Brain microvascular endothelial cell (primary cell): ENCODE measurements at regions not wholly inside any gene's neighbourhood (a gene's known extent, or its start where the extent isn't known, plus 50 kb on each side); places are given as distances from the start of the nearest gene placed in this dataset.

Experiments
- DNase-seq: peaks from one replicate; pipeline ENCODE4 v3.0.0-alpha.2; 2020
- H3K27ac ChIP-seq: fragments of 250-450 bp; sonication (Bioruptor Pico); 2 replicates; pipeline ENCODE4 v1.5.1; 2020; ENCODE audit warnings: mild to moderate bottlenecking, moderate library complexity
- H3K27me3 ChIP-seq: fragments of 250-450 bp; sonication (Bioruptor Pico); replicated peaks from 2 replicates; pipeline ENCODE4 v1.5.1; 2020; ENCODE audit warnings: mild to moderate bottlenecking
- H3K36me3 ChIP-seq: fragments of 250-450 bp; sonication (Bioruptor Pico); replicated peaks from 2 replicates; pipeline ENCODE4 v1.5.1; 2020; ENCODE audit warnings: mild to moderate bottlenecking
- H3K4me3 ChIP-seq: 2 replicates; pipeline ENCODE4 v1.5.1; 2011; ENCODE audit warnings: low read depth, mild to moderate bottlenecking, control low read depth, low read length, moderate library complexity
- in situ Hi-C: cut with HindIII; loops from 2 replicates; pipeline ENCODE4 v1.10.0; 2017; ENCODE audit warnings: low sequenced_read_pairs, low pct_ligation_motif_present
- TF ChIP-seq, protein P1 (sequence below): IDR thresholded peaks from 2 replicates; pipeline ENCODE4 v1.5.1; 2011; ENCODE audit warnings: low read depth, mild to moderate bottlenecking, moderate library complexity, low read length, control low read depth, inconsistent platforms; ENCODE audit errors: missing control alignments

DNA sequence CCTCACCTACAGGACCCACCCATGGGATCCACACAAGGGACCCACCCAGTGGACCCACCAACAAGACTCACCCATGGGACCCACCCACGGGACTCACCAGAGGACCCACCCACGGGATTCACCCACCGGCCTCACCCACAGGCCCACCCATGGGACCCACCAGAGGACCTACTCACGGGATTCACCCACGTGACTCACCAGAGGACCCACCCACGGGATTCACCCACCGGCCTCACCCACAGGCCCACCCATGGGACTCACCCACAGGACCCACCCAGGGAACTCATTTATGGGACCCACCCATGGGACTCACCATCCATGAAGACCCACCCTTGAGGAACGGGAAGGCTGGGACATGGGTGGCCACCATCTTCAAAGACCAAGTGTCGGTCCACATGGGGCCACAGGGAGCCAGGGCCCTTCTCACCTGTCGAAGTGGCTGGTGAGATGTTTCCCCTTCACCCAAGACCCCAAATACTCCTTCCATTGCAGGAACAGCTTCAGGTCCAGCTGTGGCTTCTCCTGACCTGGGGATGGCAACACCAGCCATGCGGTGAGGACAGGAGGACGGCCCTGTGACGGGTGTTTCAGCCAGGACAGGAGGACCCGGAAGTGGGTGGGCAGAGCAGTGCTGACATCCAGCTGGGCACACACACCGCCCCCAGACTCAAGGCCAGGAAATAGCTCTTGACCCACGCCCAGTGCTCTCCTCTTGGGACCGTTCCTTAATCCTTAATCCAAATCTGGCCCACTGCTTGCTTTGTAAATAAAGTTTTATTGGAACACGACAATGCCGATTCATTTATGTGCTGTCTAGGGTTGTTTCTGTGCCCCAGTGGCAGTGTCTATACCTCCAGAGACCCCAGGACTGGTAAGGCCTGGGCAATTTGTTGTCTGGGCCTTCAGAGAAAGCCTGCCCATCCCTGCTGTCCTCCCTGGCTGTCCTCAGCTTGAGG, 1005.1 kb downstream of the BRD1 start:
- Histone ChIP-seq H3K36me3 (no peaks in the 10 kb centered on the region), H3K27me3 (no peaks in the 10 kb centered on the region), H3K4me3 (no peak overlapping the region), H3K27ac (no peak overlapping the region)
- no peak for DNase-seq
- in situ Hi-C loops, result no loop called here
- TF ChIP-seq, protein P1, sequence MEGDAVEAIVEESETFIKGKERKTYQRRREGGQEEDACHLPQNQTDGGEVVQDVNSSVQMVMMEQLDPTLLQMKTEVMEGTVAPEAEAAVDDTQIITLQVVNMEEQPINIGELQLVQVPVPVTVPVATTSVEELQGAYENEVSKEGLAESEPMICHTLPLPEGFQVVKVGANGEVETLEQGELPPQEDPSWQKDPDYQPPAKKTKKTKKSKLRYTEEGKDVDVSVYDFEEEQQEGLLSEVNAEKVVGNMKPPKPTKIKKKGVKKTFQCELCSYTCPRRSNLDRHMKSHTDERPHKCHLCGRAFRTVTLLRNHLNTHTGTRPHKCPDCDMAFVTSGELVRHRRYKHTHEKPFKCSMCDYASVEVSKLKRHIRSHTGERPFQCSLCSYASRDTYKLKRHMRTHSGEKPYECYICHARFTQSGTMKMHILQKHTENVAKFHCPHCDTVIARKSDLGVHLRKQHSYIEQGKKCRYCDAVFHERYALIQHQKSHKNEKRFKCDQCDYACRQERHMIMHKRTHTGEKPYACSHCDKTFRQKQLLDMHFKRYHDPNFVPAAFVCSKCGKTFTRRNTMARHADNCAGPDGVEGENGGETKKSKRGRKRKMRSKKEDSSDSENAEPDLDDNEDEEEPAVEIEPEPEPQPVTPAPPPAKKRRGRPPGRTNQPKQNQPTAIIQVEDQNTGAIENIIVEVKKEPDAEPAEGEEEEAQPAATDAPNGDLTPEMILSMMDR, result no peak

DNA sequence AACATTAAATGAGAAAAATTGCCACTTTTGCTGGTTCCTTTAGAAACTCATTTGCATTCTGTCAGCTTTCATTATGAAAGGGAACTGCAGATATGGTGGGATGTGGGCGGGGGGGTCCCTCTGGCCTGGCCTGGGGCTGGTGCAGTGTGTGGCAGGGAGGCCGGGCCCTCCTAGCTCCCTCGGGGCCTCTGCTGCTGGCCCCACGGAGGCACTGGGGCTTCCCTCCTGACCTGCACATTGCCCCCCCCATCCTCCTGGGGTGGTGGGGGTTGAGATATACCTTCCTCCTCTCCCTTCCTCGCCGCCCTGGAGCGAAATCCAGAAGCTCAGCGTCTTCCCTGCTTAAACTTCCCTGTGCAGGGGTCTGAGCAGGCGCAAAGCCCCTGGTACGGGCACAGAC, 1005.9 kb downstream of the BRD1 start:
- TF ChIP-seq, protein P1, result no peak
- H3K36me3 ChIP-seq, result no peaks in the 10 kb centered on the region
- no peak for DNase-seq
- in situ Hi-C loops, result no loop called here
- no peak overlapping the region for H3K27ac ChIP-seq
- no peaks in the 10 kb centered on the region for H3K27me3 ChIP-seq
- no peak overlapping the region for H3K4me3 ChIP-seq

DNA sequence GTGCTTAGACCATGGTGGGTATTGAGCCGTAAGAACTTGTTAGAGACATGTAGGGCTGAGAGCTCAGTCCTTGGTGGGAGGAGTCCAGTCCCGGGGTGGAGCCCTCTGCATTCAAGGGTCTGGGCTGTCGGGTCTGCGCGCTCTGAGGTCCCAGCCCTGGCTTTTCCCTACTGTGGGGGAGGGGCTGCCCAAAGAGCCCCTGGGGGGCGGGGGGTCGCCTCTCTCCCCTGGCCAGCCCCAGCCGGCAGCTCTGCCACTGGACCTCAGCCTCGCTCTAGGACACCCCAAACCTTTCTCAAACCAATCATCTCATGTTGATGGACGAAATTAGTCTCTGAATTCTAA, 1006.4 kb downstream of the BRD1 start:
- Histone ChIP-seq H3K27me3 (no peaks in the 10 kb centered on the region), H3K36me3 (no peaks in the 10 kb centered on the region), H3K4me3 (no peak overlapping the region), H3K27ac (no peak overlapping the region)
- TF ChIP-seq, protein P1, result no peak
- DNase-seq, result no peak
- in situ Hi-C loops, result no loop called here

DNA sequence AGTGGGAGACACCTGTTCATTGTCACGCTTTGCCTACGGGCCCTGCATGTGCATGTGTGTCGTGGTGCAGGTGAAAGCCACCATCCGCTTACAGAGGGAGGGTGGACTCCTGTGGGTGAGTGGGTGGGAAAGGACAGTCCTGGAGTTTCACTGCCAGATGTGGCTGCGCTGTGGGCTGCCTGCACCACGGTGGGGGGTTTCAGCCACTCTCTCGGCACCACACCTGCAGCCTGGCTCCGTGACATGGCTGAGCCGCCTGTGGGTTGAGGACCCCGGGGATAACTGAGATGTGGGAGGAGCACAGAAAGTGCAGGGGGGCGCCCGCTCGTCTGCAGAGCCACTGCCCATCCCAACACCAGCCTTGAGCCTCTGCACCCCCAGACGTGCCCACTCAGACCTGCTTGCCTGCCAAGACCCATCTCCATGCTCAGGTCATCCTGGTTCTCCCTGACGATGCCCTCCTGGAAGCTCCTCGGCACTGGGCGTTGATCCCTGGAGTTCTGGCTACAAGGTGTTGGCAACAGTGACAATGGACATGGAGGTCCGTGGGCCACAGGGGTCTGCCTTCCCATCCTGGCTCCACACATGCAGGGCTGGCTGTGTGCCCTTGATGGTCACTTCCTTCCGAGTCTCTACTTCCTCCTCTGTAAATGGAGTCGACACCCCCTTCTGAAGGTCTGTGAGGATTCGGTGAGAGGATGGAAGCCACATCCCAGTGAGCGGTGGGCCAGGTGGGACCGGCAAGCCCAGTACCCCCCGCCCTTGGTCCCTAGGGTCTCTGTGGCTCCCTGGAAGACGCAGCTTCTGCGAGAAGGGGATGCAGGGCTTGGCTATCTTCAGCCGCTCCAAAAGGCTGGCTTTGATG, 1007.0 kb downstream of the BRD1 start:
- in situ Hi-C loops, result no loop called here
- no peak overlapping the region for H3K27ac ChIP-seq
- no peak overlapping the region for H3K4me3 ChIP-seq
- H3K36me3 ChIP-seq, result no peaks in the 10 kb centered on the region
- TF ChIP-seq, protein P1, result no peak
- no peak for DNase-seq
- H3K27me3 ChIP-seq, result no peaks in the 10 kb centered on the region

DNA sequence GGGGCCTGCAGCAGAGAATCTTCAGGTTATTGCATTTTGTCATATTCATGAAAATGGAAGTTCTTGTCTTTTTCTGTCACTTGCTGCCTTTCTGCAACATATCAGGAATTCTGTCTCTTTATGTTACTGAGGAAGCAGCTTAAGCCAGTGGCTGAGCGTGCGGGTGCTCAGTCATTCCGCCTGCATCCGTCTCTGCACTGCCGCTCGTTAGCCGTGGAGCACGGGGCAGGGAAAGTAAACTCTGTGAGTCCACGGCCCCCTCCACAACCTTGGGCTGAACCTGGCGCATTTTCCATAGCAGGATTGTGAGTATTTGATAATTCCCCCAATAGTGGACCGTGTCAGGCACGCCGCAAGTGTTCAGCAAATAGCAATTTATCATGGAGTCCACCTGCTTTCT, 1007.7 kb downstream of the BRD1 start:
- no peak overlapping the region for H3K4me3 ChIP-seq
- H3K27ac ChIP-seq, result no peak overlapping the region
- H3K36me3 ChIP-seq, result no peaks in the 10 kb centered on the region
- no peak for DNase-seq
- in situ Hi-C loops, result no loop called here
- H3K27me3 ChIP-seq, result no peaks in the 10 kb centered on the region
- TF ChIP-seq, protein P1, result no peak
